GM12878 (cell line): ENCODE measurements at regions not wholly inside any gene's neighbourhood (a gene's known extent, or its start where the extent isn't known, plus 50 kb on each side); places are given as distances from the start of the nearest gene placed in this dataset.

Experiments used
- ATAC-seq: fragments of 200-7000 bp; cut with Tn5 transposase; 3 replicates; pipeline ENCODE4 v1.9.1; 2020; ENCODE audit warnings: mild to moderate bottlenecking, moderate library complexity
- BruUV-seq: library from RNA; stranded (reverse); fragments of 400-500 nt; replicated peaks from 2 replicates; lab custom pipeline; 2021; lab: Mats Ljungman, UMichigan
- CTCF ChIA-PET: fragments of 300-600 bp; sonication (Branson Sonifier 250); formaldehyde crosslinking; extraction: SDS; loops from one replicate; lab custom pipeline; 2021; ENCODE audit warnings: inconsistent platforms; lab: Yijun Ruan, JAX
- POLR2A ChIA-PET: fragments of 350-600 bp; formaldehyde crosslinking; extraction: SDS; loops from one replicate; lab custom pipeline; 2021; ENCODE audit warnings: inconsistent platforms; lab: Charles Lee
- RAD21 ChIA-PET: fragments of 300-600 bp; sonication (Branson Sonifier 250); formaldehyde crosslinking; loops from one replicate; lab custom pipeline; 2023; ENCODE audit warnings: antibody characterized with exemption; ENCODE audit not compliant: unreplicated experiment; lab: Charles Lee
- SMC1A ChIA-PET: fragments of 300-600 bp; sonication (Branson Sonifier 250); formaldehyde crosslinking; loops from one replicate; lab custom pipeline; 2023; ENCODE audit not compliant: unreplicated experiment, uncharacterized antibody; lab: Charles Lee
- DNase-seq: peaks from one replicate; pipeline ENCODE4 v3.0.0-alpha.2; 2011; ENCODE audit warnings: low read depth, low spot score
- FAIRE-seq: peaks from 3 replicates; lab custom pipeline; 2011; peaks lifted over from hg19 to GRCh38; lab: Jason Lieb, UNC
- H2AFZ ChIP-seq: 2 replicates; pipeline ENCODE4 v1.6.0; 2011; ENCODE audit warnings: low read depth, low read length, control low read depth; ENCODE audit not compliant: control insufficient read depth
- H3K27ac ChIP-seq: 2 replicates; pipeline ENCODE4 v1.5.1; 2011; ENCODE audit warnings: control low read depth; ENCODE audit not compliant: control insufficient read depth, insufficient read depth
- H3K27me3 ChIP-seq, 2 experiments: replicated peaks in 1 of 2; 2 replicates each; pipeline versions ENCODE4 v1.6.0 to v1.6.1; 2011; ENCODE audit warnings: low read length in 1 of 2; ENCODE audit not compliant: control insufficient read depth in 2 of 2, insufficient read depth in 2 of 2
- H3K36me3 ChIP-seq, 2 experiments: 2 replicates each; pipeline ENCODE4 v1.5.1; 2011; ENCODE audit warnings: low read length in 1 of 2; ENCODE audit not compliant: control insufficient read depth in 2 of 2, insufficient read depth in 2 of 2
- H3K4me1 ChIP-seq: 2 replicates; pipeline ENCODE4 v1.6.1; 2011; ENCODE audit warnings: mild to moderate bottlenecking, low read length, moderate library complexity, mixed read lengths; ENCODE audit not compliant: control insufficient read depth, insufficient read depth
- H3K4me2 ChIP-seq: 2 replicates; pipeline ENCODE4 v1.6.0; 2011; ENCODE audit warnings: control low read depth; ENCODE audit not compliant: control insufficient read depth, insufficient read depth
- H3K4me3 ChIP-seq: fragments of 200-600 bp; sonication (generic); 2 replicates; pipeline ENCODE4 v1.5.1; 2016
- H3K79me2 ChIP-seq: 2 replicates; pipeline ENCODE4 v1.6.0; 2011; ENCODE audit warnings: low read length; ENCODE audit not compliant: control insufficient read depth, insufficient read depth
- H3K9ac ChIP-seq: 2 replicates; pipeline ENCODE4 v1.8.0; 2011; ENCODE audit warnings: low read length, control low read depth, mixed read lengths; ENCODE audit not compliant: control insufficient read depth, insufficient read depth
- H3K9me3 ChIP-seq: replicated peaks from 3 replicates; pipeline ENCODE4 v1.5.1; 2011; ENCODE audit warnings: mild to moderate bottlenecking, low read length; ENCODE audit not compliant: control insufficient read depth, insufficient read depth
- H4K20me1 ChIP-seq: 2 replicates; pipeline ENCODE4 v1.6.0; 2011; ENCODE audit not compliant: control insufficient read depth, insufficient read depth
- FOXM1 ChIP-seq: IDR thresholded peaks from 2 replicates; pipeline ENCODE4 v1.6.1; 2012; ENCODE audit warnings: low read depth, mild to moderate bottlenecking, inconsistent platforms, low read length, moderate library complexity
- HDGF ChIP-seq: fragments of 450-650 bp; IDR thresholded peaks from 2 replicates; pipeline ENCODE4 v1.6.1; 2016; ENCODE audit warnings: antibody characterized with exemption
- MXI1 ChIP-seq: fragments of 150-350 bp; IDR thresholded peaks from 2 replicates; pipeline ENCODE4 v1.6.1; 2011; ENCODE audit warnings: low read depth, mild to moderate bottlenecking, inconsistent platforms, low read length, improper control_type of control experiment
- NFIC ChIP-seq: IDR thresholded peaks from 2 replicates; pipeline ENCODE4 v1.6.1; 2012; ENCODE audit warnings: low read depth, mild to moderate bottlenecking, inconsistent platforms, low read length, moderate library complexity
- SMAD5 ChIP-seq: IDR thresholded peaks from 2 replicates; pipeline ENCODE4 v1.6.1; 2016; ENCODE audit warnings: antibody characterized with exemption, low read depth
- SP1 ChIP-seq: IDR thresholded peaks from one replicate; pipeline ENCODE4 v1.6.1; 2011; ENCODE audit warnings: low read depth, low read length
- TARDBP ChIP-seq: IDR thresholded peaks from 2 replicates; pipeline ENCODE4 v1.6.1; 2016; ENCODE audit warnings: borderline replicate concordance
- ZNF384 ChIP-seq: IDR thresholded peaks from 2 replicates; pipeline ENCODE4 v1.6.1; 2012; ENCODE audit warnings: low read depth, mild to moderate bottlenecking, low read length, improper control_type of control experiment, borderline replicate concordance
- ZZZ3 ChIP-seq: IDR thresholded peaks from 2 replicates; pipeline ENCODE4 v1.6.1; 2011; ENCODE audit warnings: low read depth; ENCODE audit not compliant: control insufficient read depth, insufficient read length
- WGBS: methylation state at CpG from one replicate; pipeline ENCODE4 v1.1.6; 2016; ENCODE audit warnings: low lambda C conversion rate; ENCODE audit not compliant: insufficient replicate concordance, insufficient coverage; ENCODE audit errors: missing lambda C conversion rate; 5-methylcytosine and 5-hydroxymethylcytosine counted together
- in situ Hi-C: fragments of 300-500 bp; cut with MboI; formaldehyde crosslinking; loops from 9 replicates; pipeline ENCODE4 v1.14.3; 2018; ENCODE audit warnings: mixed read lengths
- intact Hi-C: fragments of 100-400 bp; cut with micrococcal nuclease; formaldehyde crosslinking; loops from one replicate; pipeline ENCODE4 v1.14.2; 2022; ENCODE audit not compliant: unreplicated experiment
- TF ChIP-seq, protein P1 (sequence below): fragments of 450-650 bp; formaldehyde crosslinking; IDR thresholded peaks from 2 replicates; pipeline ENCODE4 v1.5.0; 2022; ENCODE audit warnings: mild to moderate bottlenecking, missing genetic modification characterization
- TF ChIP-seq, protein P2 (sequence below): fragments of 450-650 bp; IDR thresholded peaks from 2 replicates; pipeline ENCODE4 v1.6.1; 2017; ENCODE audit warnings: mild to moderate bottlenecking, low read depth, inconsistent platforms; ENCODE audit not compliant: poor library complexity, severe bottlenecking
- TF ChIP-seq, protein P3 (sequence below): IDR thresholded peaks from 2 replicates; pipeline ENCODE4 v1.6.1; 2012; ENCODE audit warnings: mild to moderate bottlenecking, low read depth, low read length
- TF ChIP-seq, protein P4 (sequence below): fragments of 450-650 bp; conservative IDR thresholded peaks from 2 replicates; pipeline ENCODE4 v1.6.1; 2017; ENCODE audit warnings: mild to moderate bottlenecking, moderate library complexity

DNA sequence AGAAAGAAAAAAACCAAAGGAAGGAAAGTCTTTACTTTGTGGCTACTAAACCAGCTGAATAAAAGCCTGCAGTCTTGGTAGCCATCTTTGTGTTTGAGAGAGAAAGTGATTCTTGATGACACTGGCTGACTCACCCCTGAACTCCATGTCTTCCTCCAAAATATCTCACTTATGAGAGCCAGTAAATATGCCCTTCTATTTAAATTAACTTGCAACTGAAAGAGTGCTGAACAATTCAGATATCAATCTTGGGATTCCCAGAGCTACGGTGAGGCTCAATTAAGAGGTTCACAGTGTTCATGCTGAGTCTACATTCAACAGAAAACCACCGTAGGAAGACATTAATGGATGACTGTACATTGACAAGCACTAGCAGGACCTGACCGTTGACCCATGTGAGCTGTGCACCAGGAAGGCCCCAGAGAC, 57.9 kb downstream of the KCTD12 start (continued):
- TF ChIP-seq MXI1 (no peak), ZZZ3 (no peak), ZNF384 (no peak)
- TF ChIP-seq, protein P1, sequence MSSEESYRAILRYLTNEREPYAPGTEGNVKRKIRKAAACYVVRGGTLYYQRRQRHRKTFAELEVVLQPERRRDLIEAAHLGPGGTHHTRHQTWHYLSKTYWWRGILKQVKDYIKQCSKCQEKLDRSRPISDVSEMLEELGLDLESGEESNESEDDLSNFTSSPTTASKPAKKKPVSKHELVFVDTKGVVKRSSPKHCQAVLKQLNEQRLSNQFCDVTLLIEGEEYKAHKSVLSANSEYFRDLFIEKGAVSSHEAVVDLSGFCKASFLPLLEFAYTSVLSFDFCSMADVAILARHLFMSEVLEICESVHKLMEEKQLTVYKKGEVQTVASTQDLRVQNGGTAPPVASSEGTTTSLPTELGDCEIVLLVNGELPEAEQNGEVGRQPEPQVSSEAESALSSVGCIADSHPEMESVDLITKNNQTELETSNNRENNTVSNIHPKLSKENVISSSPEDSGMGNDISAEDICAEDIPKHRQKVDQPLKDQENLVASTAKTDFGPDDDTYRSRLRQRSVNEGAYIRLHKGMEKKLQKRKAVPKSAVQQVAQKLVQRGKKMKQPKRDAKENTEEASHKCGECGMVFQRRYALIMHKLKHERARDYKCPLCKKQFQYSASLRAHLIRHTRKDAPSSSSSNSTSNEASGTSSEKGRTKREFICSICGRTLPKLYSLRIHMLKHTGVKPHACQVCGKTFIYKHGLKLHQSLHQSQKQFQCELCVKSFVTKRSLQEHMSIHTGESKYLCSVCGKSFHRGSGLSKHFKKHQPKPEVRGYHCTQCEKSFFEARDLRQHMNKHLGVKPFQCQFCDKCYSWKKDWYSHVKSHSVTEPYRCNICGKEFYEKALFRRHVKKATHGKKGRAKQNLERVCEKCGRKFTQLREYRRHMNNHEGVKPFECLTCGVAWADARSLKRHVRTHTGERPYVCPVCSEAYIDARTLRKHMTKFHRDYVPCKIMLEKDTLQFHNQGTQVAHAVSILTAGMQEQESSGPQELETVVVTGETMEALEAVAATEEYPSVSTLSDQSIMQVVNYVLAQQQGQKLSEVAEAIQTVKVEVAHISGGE, result no peak
- TF ChIP-seq, protein P2, sequence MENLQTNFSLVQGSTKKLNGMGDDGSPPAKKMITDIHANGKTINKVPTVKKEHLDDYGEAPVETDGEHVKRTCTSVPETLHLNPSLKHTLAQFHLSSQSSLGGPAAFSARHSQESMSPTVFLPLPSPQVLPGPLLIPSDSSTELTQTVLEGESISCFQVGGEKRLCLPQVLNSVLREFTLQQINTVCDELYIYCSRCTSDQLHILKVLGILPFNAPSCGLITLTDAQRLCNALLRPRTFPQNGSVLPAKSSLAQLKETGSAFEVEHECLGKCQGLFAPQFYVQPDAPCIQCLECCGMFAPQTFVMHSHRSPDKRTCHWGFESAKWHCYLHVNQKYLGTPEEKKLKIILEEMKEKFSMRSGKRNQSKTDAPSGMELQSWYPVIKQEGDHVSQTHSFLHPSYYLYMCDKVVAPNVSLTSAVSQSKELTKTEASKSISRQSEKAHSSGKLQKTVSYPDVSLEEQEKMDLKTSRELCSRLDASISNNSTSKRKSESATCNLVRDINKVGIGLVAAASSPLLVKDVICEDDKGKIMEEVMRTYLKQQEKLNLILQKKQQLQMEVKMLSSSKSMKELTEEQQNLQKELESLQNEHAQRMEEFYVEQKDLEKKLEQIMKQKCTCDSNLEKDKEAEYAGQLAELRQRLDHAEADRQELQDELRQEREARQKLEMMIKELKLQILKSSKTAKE, result no peak
- TF ChIP-seq, all 136 proteins: peak for 0

DNA sequence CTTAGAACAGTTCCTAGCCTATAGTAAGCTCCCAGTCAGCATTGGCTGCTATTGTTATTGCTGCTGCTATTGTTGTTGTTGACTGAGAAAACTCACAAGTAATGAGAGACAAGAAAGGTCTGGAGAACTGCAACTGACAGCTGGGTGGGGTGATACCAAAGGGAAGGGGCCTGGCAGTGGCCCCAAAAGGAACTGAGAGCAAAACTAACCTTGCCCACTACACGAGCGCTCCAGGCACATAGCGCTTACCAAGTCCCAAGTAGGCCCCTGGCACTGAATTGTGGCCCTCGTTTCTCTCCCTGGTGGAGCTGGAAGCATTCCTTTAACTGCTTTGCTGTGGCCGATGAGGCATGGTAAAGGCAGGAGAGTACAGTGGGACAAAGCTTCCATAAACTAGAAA, 59.7 kb downstream of the KCTD12 start:
- ChIA-PET POLR2A (no interaction called here), CTCF (interaction anchor here (0.7 to 1.5 kb wide), 3 partner anchors 17 to 77 kb away, joined by 3 read pairs; no protein-coding TSS in a partner anchor), RAD21 (no interaction called here), SMC1A (no interaction called here)
- H3K79me2 ChIP-seq, result no peaks in the 10 kb centered on the region
- H3K36me3 ChIP-seq, result no peaks in the 10 kb centered on the region
- no peak for ATAC-seq
- FAIRE-seq, result no peak
- H4K20me1 ChIP-seq, result no peaks in the 10 kb centered on the region
- H3K4me3 ChIP-seq, result no peak overlapping the region
- H3K9me3 ChIP-seq, result no peaks in the 10 kb centered on the region
- H2AFZ ChIP-seq, result no peak overlapping the region
- in situ Hi-C loops (no loop called here), intact Hi-C loops (no loop called here)
- no peak overlapping the region for H3K4me2 ChIP-seq
- no peak for DNase-seq
- H3K9ac ChIP-seq, result no peak overlapping the region
- no peak overlapping the region for H3K27ac ChIP-seq
- WGBS, result 54% methylated on average over 5 of the region's 5 CpGs
- H3K4me1 ChIP-seq, result no peaks in the 10 kb centered on the region; the same call in 1 of the 2 replicates
- no TSS peak for BruUV-seq
- H3K27me3 ChIP-seq, result no peaks in the 10 kb centered on the region
- TF ChIP-seq NFIC (no peak), SP1 (no peak), FOXM1 (no peak), HDGF (no peak), TARDBP (no peak), SMAD5 (no peak), ZNF384 (no peak)
- TF ChIP-seq, protein P3, sequence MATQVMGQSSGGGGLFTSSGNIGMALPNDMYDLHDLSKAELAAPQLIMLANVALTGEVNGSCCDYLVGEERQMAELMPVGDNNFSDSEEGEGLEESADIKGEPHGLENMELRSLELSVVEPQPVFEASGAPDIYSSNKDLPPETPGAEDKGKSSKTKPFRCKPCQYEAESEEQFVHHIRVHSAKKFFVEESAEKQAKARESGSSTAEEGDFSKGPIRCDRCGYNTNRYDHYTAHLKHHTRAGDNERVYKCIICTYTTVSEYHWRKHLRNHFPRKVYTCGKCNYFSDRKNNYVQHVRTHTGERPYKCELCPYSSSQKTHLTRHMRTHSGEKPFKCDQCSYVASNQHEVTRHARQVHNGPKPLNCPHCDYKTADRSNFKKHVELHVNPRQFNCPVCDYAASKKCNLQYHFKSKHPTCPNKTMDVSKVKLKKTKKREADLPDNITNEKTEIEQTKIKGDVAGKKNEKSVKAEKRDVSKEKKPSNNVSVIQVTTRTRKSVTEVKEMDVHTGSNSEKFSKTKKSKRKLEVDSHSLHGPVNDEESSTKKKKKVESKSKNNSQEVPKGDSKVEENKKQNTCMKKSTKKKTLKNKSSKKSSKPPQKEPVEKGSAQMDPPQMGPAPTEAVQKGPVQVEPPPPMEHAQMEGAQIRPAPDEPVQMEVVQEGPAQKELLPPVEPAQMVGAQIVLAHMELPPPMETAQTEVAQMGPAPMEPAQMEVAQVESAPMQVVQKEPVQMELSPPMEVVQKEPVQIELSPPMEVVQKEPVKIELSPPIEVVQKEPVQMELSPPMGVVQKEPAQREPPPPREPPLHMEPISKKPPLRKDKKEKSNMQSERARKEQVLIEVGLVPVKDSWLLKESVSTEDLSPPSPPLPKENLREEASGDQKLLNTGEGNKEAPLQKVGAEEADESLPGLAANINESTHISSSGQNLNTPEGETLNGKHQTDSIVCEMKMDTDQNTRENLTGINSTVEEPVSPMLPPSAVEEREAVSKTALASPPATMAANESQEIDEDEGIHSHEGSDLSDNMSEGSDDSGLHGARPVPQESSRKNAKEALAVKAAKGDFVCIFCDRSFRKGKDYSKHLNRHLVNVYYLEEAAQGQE, result no peak
- TF ChIP-seq, protein P4, sequence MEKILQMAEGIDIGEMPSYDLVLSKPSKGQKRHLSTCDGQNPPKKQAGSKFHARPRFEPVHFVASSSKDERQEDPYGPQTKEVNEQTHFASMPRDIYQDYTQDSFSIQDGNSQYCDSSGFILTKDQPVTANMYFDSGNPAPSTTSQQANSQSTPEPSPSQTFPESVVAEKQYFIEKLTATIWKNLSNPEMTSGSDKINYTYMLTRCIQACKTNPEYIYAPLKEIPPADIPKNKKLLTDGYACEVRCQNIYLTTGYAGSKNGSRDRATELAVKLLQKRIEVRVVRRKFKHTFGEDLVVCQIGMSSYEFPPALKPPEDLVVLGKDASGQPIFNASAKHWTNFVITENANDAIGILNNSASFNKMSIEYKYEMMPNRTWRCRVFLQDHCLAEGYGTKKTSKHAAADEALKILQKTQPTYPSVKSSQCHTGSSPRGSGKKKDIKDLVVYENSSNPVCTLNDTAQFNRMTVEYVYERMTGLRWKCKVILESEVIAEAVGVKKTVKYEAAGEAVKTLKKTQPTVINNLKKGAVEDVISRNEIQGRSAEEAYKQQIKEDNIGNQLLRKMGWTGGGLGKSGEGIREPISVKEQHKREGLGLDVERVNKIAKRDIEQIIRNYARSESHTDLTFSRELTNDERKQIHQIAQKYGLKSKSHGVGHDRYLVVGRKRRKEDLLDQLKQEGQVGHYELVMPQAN, result no peak
